ENCODE measurements at regions not wholly inside any gene's neighbourhood (a gene's known extent, or its start where the extent isn't known, plus 50 kb on each side); places are given as distances from the start of the nearest gene placed in this dataset.

DNA sequence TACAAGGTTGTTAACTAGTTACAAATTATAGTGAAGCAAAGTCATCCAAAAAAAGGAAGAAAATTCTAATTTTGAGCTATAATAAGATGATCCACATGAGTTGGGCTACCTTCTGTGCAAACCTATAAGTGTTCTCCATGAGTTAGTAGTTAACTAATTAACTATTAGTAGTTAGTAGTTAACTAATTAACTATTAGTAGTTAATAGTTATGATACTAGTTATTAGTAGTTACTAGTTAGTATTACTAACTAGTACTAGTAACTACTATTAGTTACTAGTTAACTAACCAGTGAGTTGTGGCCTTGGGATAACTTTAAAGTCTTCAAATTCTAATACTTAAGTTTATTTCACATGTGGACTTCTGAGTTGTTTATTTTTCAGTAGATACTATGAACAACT, 453.4 kb upstream of the GRM3 start:
- H3K4me3 ChIP-seq (ENCODE audit: low read depth, low read length) = no peak overlapping the region
- no peaks in the 10 kb centered on the region for H3K9me3 ChIP-seq (ENCODE audit: control insufficient read depth, insufficient read depth, low read length)
- H3K27ac ChIP-seq (ENCODE audit: low read depth, low read length) = no peak overlapping the region
- H3K36me3 ChIP-seq (ENCODE audit: control insufficient read depth, insufficient read depth, low read length) = no peaks in the 10 kb centered on the region
- DNase-seq (ENCODE audit: low read depth in 4 of 6, low spot score in 6 of 6) = no peak
- H3K4me1 ChIP-seq (ENCODE audit: control insufficient read depth, insufficient read depth, low read length) = no peaks in the 10 kb centered on the region
- H3K27me3 ChIP-seq (ENCODE audit: control insufficient read depth, insufficient read depth, low read length) = no peaks in the 10 kb centered on the region

DNA sequence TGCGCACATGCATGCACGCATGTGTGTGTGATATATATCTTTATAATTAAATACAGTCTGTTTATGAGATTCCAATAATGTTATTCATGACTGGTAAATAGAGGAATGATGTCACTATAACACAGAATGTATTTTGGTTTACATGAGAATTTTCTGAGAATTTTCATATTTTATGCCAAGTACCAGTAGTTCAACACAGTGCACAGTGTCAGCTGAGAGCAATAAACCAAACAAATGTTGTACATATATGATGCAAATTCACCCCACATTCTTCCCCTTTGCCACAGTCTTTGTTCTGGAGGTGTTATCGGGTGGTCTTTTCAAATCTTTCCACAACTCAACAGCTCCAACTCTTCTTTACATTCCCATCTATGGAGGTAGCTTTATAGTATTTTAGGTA, 462.2 kb upstream of the GRM3 start:
- DNase-seq (ENCODE audit: low read depth in 4 of 6, low spot score in 6 of 6) = peak in 1 of 6 donors; percentile 1
- no CpG with 5 or more reads among the region's 3 CpGs for WGBS (ENCODE audit: insufficient coverage)
- Histone ChIP-seq H3K4me1 (ENCODE audit: control insufficient read depth, insufficient read depth, low read length) (no peaks in the 10 kb centered on the region), H3K9me3 (ENCODE audit: control insufficient read depth, insufficient read depth, low read length) (no peaks in the 10 kb centered on the region), H3K4me3 (ENCODE audit: low read depth, low read length) (no peak overlapping the region), H3K27ac (ENCODE audit: low read depth, low read length) (no peak overlapping the region), H3K36me3 (ENCODE audit: control insufficient read depth, insufficient read depth, low read length) (no peaks in the 10 kb centered on the region), H3K27me3 (ENCODE audit: control insufficient read depth, insufficient read depth, low read length) (no peaks in the 10 kb centered on the region)

DNA sequence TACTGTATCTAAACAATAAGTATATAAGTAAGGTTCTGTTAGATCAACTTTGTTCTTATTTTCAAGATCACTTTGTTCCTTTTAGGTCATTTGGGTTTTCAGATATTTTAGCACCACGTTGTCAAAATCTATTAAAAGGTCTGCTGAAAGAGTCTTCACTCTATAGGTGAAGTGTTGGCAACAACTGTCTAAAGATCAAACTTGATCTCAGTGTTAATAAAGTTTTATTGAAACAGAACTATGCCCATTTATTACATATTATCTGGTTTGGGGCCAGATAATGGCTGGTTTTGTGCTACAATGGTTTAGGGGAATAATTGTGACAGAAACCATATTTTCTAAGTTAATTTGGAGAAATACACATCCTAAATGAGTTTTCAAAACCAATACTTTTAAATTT, 478.9 kb upstream of the GRM3 start:
- H3K4me1 ChIP-seq (ENCODE audit: control insufficient read depth, insufficient read depth, low read length) = no peaks in the 10 kb centered on the region
- no peak overlapping the region for H3K4me3 ChIP-seq (ENCODE audit: low read depth, low read length)
- no peaks in the 10 kb centered on the region for H3K9me3 ChIP-seq (ENCODE audit: control insufficient read depth, insufficient read depth, low read length)
- no peaks in the 10 kb centered on the region for H3K36me3 ChIP-seq (ENCODE audit: control insufficient read depth, insufficient read depth, low read length)
- H3K27me3 ChIP-seq (ENCODE audit: control insufficient read depth, insufficient read depth, low read length) = no peaks in the 10 kb centered on the region
- DNase-seq (ENCODE audit: low read depth in 4 of 6, low spot score in 6 of 6) = no peak
- WGBS (ENCODE audit: insufficient coverage) = no CpG with 5 or more reads among the region's 1 CpG
- H3K27ac ChIP-seq (ENCODE audit: low read depth, low read length) = no peak overlapping the region

DNA sequence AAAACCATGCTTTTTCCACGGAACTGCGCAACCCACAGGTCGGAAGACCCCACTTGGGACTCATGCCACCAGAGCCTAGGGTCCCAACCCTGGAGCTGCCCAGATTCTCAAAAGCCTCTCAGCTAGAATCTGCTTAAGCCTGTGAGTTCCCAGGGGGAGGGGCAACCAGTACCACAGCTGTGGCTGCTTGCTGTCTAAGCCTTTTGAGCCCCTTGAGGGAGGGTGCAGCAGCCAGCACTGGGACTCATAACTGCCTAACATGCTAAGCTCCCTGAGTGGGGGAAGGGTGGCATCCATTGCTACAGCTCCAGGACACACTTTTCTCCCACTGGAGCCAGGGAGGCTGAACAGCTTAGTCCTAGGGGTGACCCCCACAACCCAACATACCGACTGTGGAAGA, 485.6 kb upstream of the GRM3 start:
- 96% methylated on average over 4 of the region's 4 CpGs for WGBS (ENCODE audit: insufficient coverage)
- Histone ChIP-seq H3K27ac (ENCODE audit: low read depth, low read length) (no peak overlapping the region), H3K27me3 (ENCODE audit: control insufficient read depth, insufficient read depth, low read length) (no peaks in the 10 kb centered on the region), H3K4me1 (ENCODE audit: control insufficient read depth, insufficient read depth, low read length) (no peaks in the 10 kb centered on the region), H3K9me3 (ENCODE audit: control insufficient read depth, insufficient read depth, low read length) (no peaks in the 10 kb centered on the region), H3K4me3 (ENCODE audit: low read depth, low read length) (no peak overlapping the region), H3K36me3 (ENCODE audit: control insufficient read depth, insufficient read depth, low read length) (no peaks in the 10 kb centered on the region)
- no peak for DNase-seq (ENCODE audit: low read depth in 4 of 6, low spot score in 6 of 6)

DNA sequence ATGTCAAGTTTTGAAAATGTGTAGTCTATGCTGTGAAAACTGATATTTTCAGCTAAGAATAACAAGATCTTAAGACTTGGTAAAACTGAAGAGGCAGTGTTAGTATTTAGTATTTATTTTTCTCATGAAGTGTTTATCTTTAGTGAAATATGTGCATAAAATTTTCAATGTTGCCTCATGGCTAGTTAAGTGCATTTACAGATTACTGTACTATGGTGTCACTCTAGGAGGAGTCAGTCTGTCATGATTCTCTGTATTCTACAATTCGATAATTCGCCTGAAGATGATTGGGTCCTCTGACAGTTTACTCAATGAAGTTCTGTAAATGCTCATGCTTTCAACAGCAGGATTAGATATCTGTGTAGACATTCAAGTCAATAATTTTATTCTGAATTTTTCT, 488.1 kb upstream of the GRM3 start:
- H3K4me1 ChIP-seq (ENCODE audit: control insufficient read depth, insufficient read depth, low read length) = no peaks in the 10 kb centered on the region
- no peak overlapping the region for H3K4me3 ChIP-seq (ENCODE audit: low read depth, low read length)
- H3K27ac ChIP-seq (ENCODE audit: low read depth, low read length) = no peak overlapping the region
- no peaks in the 10 kb centered on the region for H3K36me3 ChIP-seq (ENCODE audit: control insufficient read depth, insufficient read depth, low read length)
- H3K9me3 ChIP-seq (ENCODE audit: control insufficient read depth, insufficient read depth, low read length) = no peaks in the 10 kb centered on the region
- H3K27me3 ChIP-seq (ENCODE audit: control insufficient read depth, insufficient read depth, low read length) = no peaks in the 10 kb centered on the region
- WGBS (ENCODE audit: insufficient coverage) = no CpG with 5 or more reads among the region's 2 CpGs
- no peak for DNase-seq (ENCODE audit: low read depth in 4 of 6, low spot score in 6 of 6)

DNA sequence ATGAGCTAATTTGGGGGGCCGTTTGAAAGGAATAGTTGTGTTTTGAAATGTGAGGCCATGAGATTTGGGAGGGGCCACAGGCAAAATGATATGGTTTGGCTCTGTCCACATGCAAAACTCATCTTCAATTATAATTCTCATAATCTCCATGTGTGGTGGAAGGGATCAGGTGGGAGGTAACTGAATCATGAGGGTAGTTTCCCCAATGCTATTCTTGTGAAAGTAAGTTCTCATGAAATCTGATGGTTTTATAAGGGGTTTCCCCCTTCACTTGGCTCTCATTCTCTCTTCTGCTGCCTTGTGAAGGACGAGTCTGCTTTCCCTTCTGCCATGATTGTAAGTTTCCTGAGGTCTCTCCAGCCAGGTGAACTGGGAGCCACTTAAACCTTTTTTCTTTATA, 490.8 kb upstream of the GRM3 start:
- Histone ChIP-seq H3K27me3 (ENCODE audit: control insufficient read depth, insufficient read depth, low read length) (no peaks in the 10 kb centered on the region), H3K4me1 (ENCODE audit: control insufficient read depth, insufficient read depth, low read length) (no peaks in the 10 kb centered on the region), H3K36me3 (ENCODE audit: control insufficient read depth, insufficient read depth, low read length) (no peaks in the 10 kb centered on the region), H3K9me3 (ENCODE audit: control insufficient read depth, insufficient read depth, low read length) (no peaks in the 10 kb centered on the region), H3K27ac (ENCODE audit: low read depth, low read length) (no peak overlapping the region), H3K4me3 (ENCODE audit: low read depth, low read length) (no peak overlapping the region)
- 83% methylated on average over 1 of the region's 2 CpGs for whole genome bisulfite sequencing (ENCODE audit: insufficient coverage)
- DNase-seq (ENCODE audit: low read depth in 4 of 6, low spot score in 6 of 6) = no peak

DNA sequence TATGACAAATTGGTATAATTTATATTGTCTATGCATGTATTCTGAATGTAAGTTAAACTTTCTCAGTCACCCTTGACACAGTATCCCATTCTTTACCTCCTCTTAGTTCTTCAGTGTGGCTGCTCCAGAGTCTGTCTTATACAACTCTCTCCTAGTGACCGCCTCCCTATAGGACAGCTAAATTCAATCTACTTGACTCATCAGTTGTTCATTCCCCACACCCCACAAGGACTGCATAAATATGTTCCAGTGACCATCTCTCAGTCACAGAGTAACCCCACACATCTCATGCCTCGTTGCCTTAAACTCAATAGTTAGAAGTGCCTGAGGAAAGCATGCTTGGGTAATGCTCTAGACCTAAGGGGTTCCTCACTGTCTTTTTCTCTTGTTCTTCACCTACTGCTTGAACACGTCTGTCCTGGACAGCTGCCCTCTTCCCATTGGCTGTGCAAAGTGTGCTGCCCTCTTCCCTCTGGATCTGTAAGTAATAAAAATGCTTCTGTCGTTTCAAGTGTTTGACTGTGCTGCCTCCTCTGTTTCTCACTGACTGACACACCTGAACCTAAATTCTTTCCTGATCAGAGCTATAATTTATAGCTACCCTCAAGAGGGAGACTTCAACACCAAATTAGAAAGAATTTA, 494.6 kb upstream of the GRM3 start:
- Histone ChIP-seq H3K9me3 (ENCODE audit: control insufficient read depth, insufficient read depth, low read length) (no peaks in the 10 kb centered on the region), H3K27ac (ENCODE audit: low read depth, low read length) (no peak overlapping the region), H3K27me3 (ENCODE audit: control insufficient read depth, insufficient read depth, low read length) (no peaks in the 10 kb centered on the region), H3K4me1 (ENCODE audit: control insufficient read depth, insufficient read depth, low read length) (no peaks in the 10 kb centered on the region), H3K36me3 (ENCODE audit: control insufficient read depth, insufficient read depth, low read length) (no peaks in the 10 kb centered on the region), H3K4me3 (ENCODE audit: low read depth, low read length) (no peak overlapping the region)
- DNase-seq (ENCODE audit: low read depth in 4 of 6, low spot score in 6 of 6) = no peak
- WGBS (ENCODE audit: insufficient coverage) = 63% methylated on average over 2 of the region's 4 CpGs

DNA sequence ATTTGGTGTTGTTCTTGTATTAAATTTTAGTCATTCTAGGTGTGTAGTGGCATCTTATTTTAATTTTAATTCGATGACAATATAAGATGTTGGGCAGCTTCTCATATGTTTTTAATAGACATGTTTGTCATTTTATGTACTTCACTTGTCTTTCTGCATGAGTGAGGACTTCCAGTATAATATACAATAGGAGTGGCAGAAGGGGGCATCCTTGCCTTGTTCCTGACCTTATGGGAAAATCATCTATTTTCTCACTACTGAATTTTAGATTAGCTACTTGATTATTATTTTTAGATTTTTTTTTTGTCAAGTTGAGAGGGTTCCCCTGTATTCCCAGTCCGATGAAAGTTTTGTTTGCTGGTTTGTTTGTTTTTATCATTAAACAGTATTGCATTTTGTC, 495.2 kb upstream of the GRM3 start:
- WGBS (ENCODE audit: insufficient coverage) = no CpG with 5 or more reads among the region's 2 CpGs
- Histone ChIP-seq H3K9me3 (ENCODE audit: control insufficient read depth, insufficient read depth, low read length) (no peaks in the 10 kb centered on the region), H3K27ac (ENCODE audit: low read depth, low read length) (no peak overlapping the region)

DNA sequence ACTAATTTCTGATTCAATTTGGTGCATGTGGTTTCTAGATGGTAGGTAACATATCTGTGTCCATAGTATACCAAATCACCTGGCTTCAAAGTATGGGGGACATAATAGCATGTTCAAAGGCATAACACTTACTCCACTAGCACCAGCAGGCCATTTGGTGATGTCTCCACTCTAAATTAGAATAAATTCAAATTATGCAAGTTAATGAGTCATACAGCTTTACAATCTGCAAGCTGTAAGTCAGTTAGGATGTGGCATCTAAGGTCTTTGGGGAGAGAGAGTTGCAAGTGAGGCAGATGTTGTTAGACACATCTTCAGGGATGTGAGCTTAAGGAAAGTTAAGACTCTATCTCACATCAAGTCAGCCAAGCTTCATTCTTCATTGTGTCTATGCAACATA, 506.4 kb upstream of the GRM3 start:
- Histone ChIP-seq H3K27me3 (ENCODE audit: control insufficient read depth, insufficient read depth, low read length) (no peaks in the 10 kb centered on the region), H3K4me1 (ENCODE audit: control insufficient read depth, insufficient read depth, low read length) (no peaks in the 10 kb centered on the region), H3K9me3 (ENCODE audit: control insufficient read depth, insufficient read depth, low read length) (no peaks in the 10 kb centered on the region), H3K27ac (ENCODE audit: low read depth, low read length) (no peak overlapping the region), H3K36me3 (ENCODE audit: control insufficient read depth, insufficient read depth, low read length) (no peaks in the 10 kb centered on the region), H3K4me3 (ENCODE audit: low read depth, low read length) (no peak overlapping the region)
- DNase-seq (ENCODE audit: low read depth in 4 of 6, low spot score in 6 of 6) = no peak

More for the DNA sequence above, 495.2 kb upstream of the GRM3 start:
- DNase-seq (ENCODE audit: low read depth in 4 of 6, low spot score in 6 of 6) = no peak
- no peaks in the 10 kb centered on the region for H3K36me3 ChIP-seq (ENCODE audit: control insufficient read depth, insufficient read depth, low read length)
- no peaks in the 10 kb centered on the region for H3K27me3 ChIP-seq (ENCODE audit: control insufficient read depth, insufficient read depth, low read length)
- no peak overlapping the region for H3K4me3 ChIP-seq (ENCODE audit: low read depth, low read length)
- no peaks in the 10 kb centered on the region for H3K4me1 ChIP-seq (ENCODE audit: control insufficient read depth, insufficient read depth, low read length)

DNA sequence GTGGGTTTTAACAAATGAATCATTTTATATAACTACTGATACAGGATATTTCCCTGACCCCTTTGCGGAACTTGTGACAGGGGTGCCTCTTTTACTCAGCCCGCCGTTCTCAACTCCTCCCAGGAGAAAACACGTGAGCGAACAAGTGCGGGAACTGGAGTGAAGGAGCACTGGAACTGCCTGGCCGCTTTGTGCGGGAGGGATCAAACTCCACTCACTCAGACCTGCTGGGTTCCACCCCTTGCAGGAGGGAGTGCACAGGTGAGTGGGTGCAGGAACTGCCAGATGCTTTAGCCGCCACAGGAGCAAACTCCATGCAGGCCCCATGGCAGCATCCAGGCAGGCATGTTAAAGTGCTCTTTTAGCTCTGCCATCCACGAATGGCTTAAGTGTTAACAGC, 513.4 kb upstream of the GRM3 start:
- H3K9me3 ChIP-seq (ENCODE audit: control insufficient read depth, insufficient read depth, low read length) = no peaks in the 10 kb centered on the region
- 96% methylated on average over 8 of the region's 10 CpGs for WGBS (ENCODE audit: insufficient coverage)
- no peak overlapping the region for H3K4me3 ChIP-seq (ENCODE audit: low read depth, low read length)
- DNase-seq (ENCODE audit: low read depth in 4 of 6, low spot score in 6 of 6) = no peak
- H3K4me1 ChIP-seq (ENCODE audit: control insufficient read depth, insufficient read depth, low read length) = no peaks in the 10 kb centered on the region
- no peaks in the 10 kb centered on the region for H3K36me3 ChIP-seq (ENCODE audit: control insufficient read depth, insufficient read depth, low read length)
- no peaks in the 10 kb centered on the region for H3K27me3 ChIP-seq (ENCODE audit: control insufficient read depth, insufficient read depth, low read length)
- no peak overlapping the region for H3K27ac ChIP-seq (ENCODE audit: low read depth, low read length)

Measured in spinal cord (tissue), 9 donors.